ENCODE measurements at regions not wholly inside any gene's neighbourhood (a gene's known extent, or its start where the extent isn't known, plus 50 kb on each side); places are given as distances from the start of the nearest gene placed in this dataset.

GRCh38 chr6:166691746-166692145 lies 64.7 kb upstream of the RPS6KA2 start:
- TF ChIP-seq EP300 (IDR thresholded peaks at IDR 0.05): no peak
- 37 to 47% methylated on average over 7 of the region's 7 CpGs for WGBS, 2 donors
- DNase-seq (no peak), ATAC-seq (ENCODE audit: low FRiP score in 2 of 2) (no peak)
- no peak overlapping the region for H3K4me3 ChIP-seq
- no peaks in the 10 kb centered on the region for H3K36me3 ChIP-seq
- H3K4me1 ChIP-seq: peaks cover 0 to 14% (median 7%) of the 10 kb centered on the region in 4 donors
- no peaks in the 10 kb centered on the region for H3K27me3 ChIP-seq
- peak overlapping the region in 1 of 4 donors; percentile 42 for H3K27ac ChIP-seq
- no peaks in the 10 kb centered on the region for H3K9me3 ChIP-seq

DNA sequence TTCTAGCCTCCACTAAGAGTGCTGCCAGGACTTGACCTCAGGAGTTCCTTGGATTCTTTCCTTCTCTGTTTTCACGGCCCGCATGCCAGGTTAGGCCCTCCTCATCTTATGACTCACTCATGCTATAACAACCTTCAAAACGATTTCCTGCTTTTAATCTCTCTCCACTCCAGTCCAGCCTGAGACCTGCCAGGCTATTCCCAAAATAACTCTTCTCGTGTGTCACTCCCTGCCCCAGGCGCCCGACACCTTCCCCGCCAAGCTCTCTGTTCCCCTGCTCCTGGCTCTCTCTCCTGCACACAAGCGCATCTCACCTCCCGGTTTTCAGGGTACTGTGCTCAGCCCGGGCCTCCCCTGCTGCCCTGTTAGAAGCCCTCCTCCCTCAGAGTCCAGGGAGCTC lies 64.1 kb upstream of the RPS6KA2 start:
- 48 to 55% methylated on average over 10 of the region's 10 CpGs for WGBS, 2 donors
- Histone ChIP-seq H3K36me3 (no peaks in the 10 kb centered on the region), H3K27me3 (no peaks in the 10 kb centered on the region), H3K9me3 (no peaks in the 10 kb centered on the region), H3K4me3 (no peak overlapping the region), H3K4me1 (peaks cover 0 to 14% (median 7%) of the 10 kb centered on the region in 4 donors), H3K27ac (peak overlapping the region in 1 of 4 donors; percentile 42)
- DNase-seq: peak in 1 of 2 donors; percentile 64
- TF ChIP-seq POLR2AphosphoS5 (IDR thresholded peaks at IDR 0.05) (peak in 1 of 2 donors; percentile 27), POLR2A (IDR thresholded peaks at IDR 0.05) (no peak), EP300 (IDR thresholded peaks at IDR 0.05) (peak in 2 of 4 donors; percentile 38 to 72)
- TF ChIP-seq, protein P1, sequence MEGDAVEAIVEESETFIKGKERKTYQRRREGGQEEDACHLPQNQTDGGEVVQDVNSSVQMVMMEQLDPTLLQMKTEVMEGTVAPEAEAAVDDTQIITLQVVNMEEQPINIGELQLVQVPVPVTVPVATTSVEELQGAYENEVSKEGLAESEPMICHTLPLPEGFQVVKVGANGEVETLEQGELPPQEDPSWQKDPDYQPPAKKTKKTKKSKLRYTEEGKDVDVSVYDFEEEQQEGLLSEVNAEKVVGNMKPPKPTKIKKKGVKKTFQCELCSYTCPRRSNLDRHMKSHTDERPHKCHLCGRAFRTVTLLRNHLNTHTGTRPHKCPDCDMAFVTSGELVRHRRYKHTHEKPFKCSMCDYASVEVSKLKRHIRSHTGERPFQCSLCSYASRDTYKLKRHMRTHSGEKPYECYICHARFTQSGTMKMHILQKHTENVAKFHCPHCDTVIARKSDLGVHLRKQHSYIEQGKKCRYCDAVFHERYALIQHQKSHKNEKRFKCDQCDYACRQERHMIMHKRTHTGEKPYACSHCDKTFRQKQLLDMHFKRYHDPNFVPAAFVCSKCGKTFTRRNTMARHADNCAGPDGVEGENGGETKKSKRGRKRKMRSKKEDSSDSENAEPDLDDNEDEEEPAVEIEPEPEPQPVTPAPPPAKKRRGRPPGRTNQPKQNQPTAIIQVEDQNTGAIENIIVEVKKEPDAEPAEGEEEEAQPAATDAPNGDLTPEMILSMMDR (IDR thresholded peaks at IDR 0.05): no peak
- peak; percentile 30 to 65 for ATAC-seq (ENCODE audit: low FRiP score in 2 of 2)

DNA sequence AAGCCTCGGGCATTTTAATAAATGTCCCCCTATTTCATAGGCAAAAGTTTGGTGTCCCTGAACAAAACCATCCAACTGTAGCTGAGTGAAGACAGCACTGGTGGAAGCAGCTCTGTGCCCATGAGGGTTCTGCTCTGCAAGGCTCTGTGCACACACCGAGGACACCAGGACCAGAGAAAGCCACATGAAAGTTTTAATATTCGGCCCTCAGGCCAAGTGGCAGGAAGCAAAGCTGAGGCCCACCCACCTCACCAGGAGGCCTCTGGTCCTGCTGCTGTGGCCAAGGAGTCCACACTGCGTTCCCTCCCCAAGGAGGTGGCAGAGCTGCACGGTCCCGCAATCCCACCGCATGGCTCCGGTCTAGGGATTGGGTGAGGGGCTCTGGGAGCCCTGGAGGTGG lies 62.6 kb upstream of the RPS6KA2 start:
- no peak overlapping the region for H3K27ac ChIP-seq
- ATAC-seq (ENCODE audit: low FRiP score in 2 of 2) (no peak), DNase-seq (peak in 1 of 2 donors; percentile 44)
- H3K36me3 ChIP-seq: no peaks in the 10 kb centered on the region
- H3K27me3 ChIP-seq: no peaks in the 10 kb centered on the region
- 71 to 97% methylated on average over 2 to 8 of the region's 8 CpGs for WGBS, 2 donors
- no peaks in the 10 kb centered on the region for H3K9me3 ChIP-seq
- H3K4me1 ChIP-seq: peaks cover 0 to 14% (median 7%) of the 10 kb centered on the region in 4 donors
- TF ChIP-seq EP300 (IDR thresholded peaks at IDR 0.05): no peak
- no peak for TF ChIP-seq POLR2AphosphoS5 (IDR thresholded peaks at IDR 0.05)
- no peak for TF ChIP-seq POLR2A (IDR thresholded peaks at IDR 0.05)
- TF ChIP-seq, protein P1 (IDR thresholded peaks at IDR 0.05): no peak
- H3K4me3 ChIP-seq: no peak overlapping the region

DNA sequence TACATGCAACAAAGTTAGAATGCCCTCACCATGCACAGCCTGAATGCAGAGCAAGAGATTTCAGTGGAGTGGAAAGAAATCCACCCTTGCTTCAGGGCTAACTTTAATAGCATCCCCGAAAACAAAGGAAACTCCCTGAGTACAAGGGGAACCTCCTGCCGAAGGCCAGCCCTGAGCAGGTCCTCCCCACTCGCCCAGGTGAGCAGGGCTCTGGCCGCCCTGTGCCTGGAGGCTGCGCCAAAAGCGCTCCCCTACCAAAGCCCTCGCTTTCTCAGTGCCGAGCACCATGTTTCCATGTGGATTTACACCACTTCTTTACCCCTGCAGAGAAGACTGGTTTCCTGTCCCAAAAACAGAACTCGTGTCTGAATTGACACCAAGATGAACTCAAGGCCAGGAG lies 61.9 kb upstream of the RPS6KA2 start:
- Histone ChIP-seq H3K9me3 (no peaks in the 10 kb centered on the region), H3K36me3 (no peaks in the 10 kb centered on the region), H3K4me1 (peaks cover 0 to 14% (median 7%) of the 10 kb centered on the region in 4 donors), H3K27me3 (no peaks in the 10 kb centered on the region), H3K4me3 (no peak overlapping the region), H3K27ac (no peak overlapping the region)
- ATAC-seq (ENCODE audit: low FRiP score in 2 of 2) (no peak), DNase-seq (no peak)
- WGBS, 2 donors: 93% methylated on average over 9 of the region's 9 CpGs
- TF ChIP-seq EP300 (IDR thresholded peaks at IDR 0.05) (no peak), POLR2AphosphoS5 (IDR thresholded peaks at IDR 0.05) (no peak), POLR2A (IDR thresholded peaks at IDR 0.05) (no peak)
- TF ChIP-seq, protein P1 (IDR thresholded peaks at IDR 0.05): no peak

- no peaks in the 10 kb centered on the region for H3K27me3 ChIP-seq
- no peak overlapping the region for H3K4me3 ChIP-seq
- no peaks in the 10 kb centered on the region for H3K36me3 ChIP-seq
- no peaks in the 10 kb centered on the region for H3K9me3 ChIP-seq
- TF ChIP-seq, protein P1 (IDR thresholded peaks at IDR 0.05): no peak
- TF ChIP-seq POLR2AphosphoS5 (IDR thresholded peaks at IDR 0.05) (no peak), POLR2A (IDR thresholded peaks at IDR 0.05) (no peak), EP300 (IDR thresholded peaks at IDR 0.05) (no peak)
- ATAC-seq (ENCODE audit: low FRiP score in 2 of 2) (no peak), DNase-seq (no peak)
- H3K4me1 ChIP-seq: peaks cover 0 to 14% (median 7%) of the 10 kb centered on the region in 4 donors
- H3K27ac ChIP-seq: no peak overlapping the region
- 62 to 79% methylated on average over 5 to 6 of the region's 6 CpGs for WGBS, 2 donors
These were observed 60.8 kb upstream of the RPS6KA2 start for GRCh38 chr6:166687879-166688205.

Data from upper lobe of left lung (tissue), 6 donors.